ENCODE measurements at regions not wholly inside any gene's neighbourhood (a gene's known extent, or its start where the extent isn't known, plus 50 kb on each side); places are given as distances from the start of the nearest gene placed in this dataset.
A peak's percentile ranks its signal among the peaks of the same experiment; 100 is the strongest.

DNA sequence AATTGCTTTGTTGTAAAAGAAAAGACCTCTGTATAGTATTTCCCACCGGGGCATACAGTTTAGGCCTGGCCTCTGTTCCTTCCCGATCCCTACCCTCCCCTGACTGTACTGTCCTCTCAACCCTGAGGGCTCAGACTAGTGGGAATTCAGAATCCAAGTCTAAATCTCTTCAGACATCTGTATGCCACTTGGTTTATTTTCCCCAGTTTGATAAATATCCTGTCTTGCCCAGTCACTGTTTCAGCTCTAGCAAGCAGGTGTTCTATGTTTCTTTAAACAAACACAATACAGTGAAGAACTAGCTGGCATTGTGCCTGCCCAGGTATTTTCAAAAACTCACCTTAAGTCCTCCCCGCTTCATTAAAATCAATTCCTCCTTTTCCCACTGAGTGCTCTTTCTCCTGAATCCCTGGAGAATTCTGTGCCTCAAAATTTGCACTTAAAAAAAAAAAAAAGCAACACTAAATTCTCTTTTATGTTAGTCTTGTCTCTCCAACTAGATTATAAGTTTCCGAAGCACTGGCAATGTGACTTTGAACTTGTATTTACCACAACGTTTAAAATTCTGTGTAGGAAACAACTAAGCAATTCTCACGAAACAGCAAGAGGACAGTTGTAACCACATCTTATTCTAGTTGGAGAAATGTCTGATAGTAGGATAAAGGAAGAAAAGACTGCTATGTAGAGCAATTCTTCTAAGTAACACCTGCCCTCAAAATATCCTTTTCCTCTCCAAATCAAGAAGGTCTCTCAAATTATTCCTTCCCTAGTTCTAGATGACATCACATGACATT, 112.0 kb upstream of the CARMIL1 start:
- TF ChIP-seq, protein P1, sequence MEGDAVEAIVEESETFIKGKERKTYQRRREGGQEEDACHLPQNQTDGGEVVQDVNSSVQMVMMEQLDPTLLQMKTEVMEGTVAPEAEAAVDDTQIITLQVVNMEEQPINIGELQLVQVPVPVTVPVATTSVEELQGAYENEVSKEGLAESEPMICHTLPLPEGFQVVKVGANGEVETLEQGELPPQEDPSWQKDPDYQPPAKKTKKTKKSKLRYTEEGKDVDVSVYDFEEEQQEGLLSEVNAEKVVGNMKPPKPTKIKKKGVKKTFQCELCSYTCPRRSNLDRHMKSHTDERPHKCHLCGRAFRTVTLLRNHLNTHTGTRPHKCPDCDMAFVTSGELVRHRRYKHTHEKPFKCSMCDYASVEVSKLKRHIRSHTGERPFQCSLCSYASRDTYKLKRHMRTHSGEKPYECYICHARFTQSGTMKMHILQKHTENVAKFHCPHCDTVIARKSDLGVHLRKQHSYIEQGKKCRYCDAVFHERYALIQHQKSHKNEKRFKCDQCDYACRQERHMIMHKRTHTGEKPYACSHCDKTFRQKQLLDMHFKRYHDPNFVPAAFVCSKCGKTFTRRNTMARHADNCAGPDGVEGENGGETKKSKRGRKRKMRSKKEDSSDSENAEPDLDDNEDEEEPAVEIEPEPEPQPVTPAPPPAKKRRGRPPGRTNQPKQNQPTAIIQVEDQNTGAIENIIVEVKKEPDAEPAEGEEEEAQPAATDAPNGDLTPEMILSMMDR (conservative IDR thresholded peaks at IDR 0.05; ENCODE audit: low read length): no peak
- no peak overlapping the region for H3K4me3 ChIP-seq (ENCODE audit: low read length)
- DNase-seq (ENCODE audit: low read depth): no peak

DNA sequence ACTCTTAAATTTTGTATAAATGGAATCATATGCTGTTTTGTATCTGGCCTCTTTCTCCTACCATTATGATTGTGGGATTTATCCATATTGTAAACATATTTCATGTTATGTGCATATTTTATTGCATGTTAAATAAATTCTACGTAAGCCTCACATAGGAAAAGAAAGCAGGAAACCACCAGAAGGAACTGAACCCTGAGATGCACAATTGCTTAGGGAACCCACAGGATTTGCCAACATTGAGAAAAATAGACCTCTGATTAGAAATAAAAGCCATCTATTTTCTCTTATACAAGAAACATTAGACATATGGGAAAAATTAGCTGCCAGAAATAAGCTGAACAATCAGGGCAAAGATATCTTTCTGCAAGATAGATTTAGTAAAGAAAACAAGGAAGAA, 111.2 kb upstream of the CARMIL1 start:
- no peak overlapping the region for H3K4me3 ChIP-seq (ENCODE audit: low read length)
- TF ChIP-seq, protein P1 (conservative IDR thresholded peaks at IDR 0.05; ENCODE audit: low read length): no peak
- no peak for DNase-seq (ENCODE audit: low read depth)

- TF ChIP-seq, protein P1 (conservative IDR thresholded peaks at IDR 0.05; ENCODE audit: low read length): no peak
- no peak overlapping the region for H3K4me3 ChIP-seq (ENCODE audit: low read length)
- no peak for DNase-seq (ENCODE audit: low read depth)
Observed at GRCh38 chr6:25168637-25169036, 110.5 kb upstream of the CARMIL1 start.

DNA sequence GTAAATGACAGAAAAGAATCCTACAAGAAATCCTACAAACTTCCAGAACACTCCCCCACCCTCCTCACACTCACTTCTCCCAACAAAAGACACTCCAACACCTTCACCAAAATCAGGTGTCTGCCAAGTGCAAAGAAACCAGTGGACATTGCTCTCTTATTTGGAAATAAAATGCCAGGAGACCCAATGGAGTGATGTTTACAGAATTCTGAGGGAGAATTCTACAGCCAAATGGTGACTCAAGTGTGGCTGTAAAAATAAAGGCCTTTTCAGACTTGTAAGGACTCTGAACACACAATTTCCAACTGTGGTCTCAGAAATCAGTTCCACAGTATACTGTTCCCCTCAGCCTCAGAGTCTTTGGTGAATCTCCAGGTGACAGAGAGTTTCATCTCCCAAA, 109.6 kb upstream of the CARMIL1 start:
- no peak overlapping the region for H3K4me3 ChIP-seq (ENCODE audit: low read length)
- DNase-seq (ENCODE audit: low read depth): peak; percentile 37
- TF ChIP-seq, protein P1 (conservative IDR thresholded peaks at IDR 0.05; ENCODE audit: low read length): no peak

- no peak overlapping the region for H3K4me3 ChIP-seq (ENCODE audit: low read length)
- TF ChIP-seq, protein P1 (conservative IDR thresholded peaks at IDR 0.05; ENCODE audit: low read length): no peak
- no peak for DNase-seq (ENCODE audit: low read depth)
Observed at GRCh38 chr6:25169961-25170360, 109.2 kb upstream of the CARMIL1 start.

- TF ChIP-seq, protein P1 (conservative IDR thresholded peaks at IDR 0.05; ENCODE audit: low read length): no peak
- DNase-seq (ENCODE audit: low read depth): no peak
- H3K4me3 ChIP-seq (ENCODE audit: low read length): no peak overlapping the region
Observed at GRCh38 chr6:25170640-25171039, 108.5 kb upstream of the CARMIL1 start.

DNA sequence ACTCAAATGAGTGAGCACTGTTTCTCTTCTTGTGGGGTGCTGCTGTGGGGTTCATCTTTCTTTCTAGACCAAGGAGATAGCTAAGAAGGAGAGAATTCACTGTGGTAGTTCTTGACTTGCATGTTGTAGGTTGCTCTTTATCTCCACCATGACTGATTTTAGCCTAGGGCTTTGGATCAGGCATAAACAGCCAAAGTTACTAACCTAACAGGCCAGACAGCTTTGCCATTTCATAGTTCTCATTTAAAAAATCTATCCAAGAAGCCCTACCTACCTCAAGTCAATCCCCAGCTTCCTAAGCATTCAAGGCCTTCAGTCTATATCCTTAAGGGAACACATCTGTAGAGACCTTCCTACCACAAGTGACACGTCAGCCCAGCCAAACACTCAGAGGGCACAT, 107.9 kb upstream of the CARMIL1 start:
- DNase-seq (ENCODE audit: low read depth): no peak
- no peak overlapping the region for H3K4me3 ChIP-seq (ENCODE audit: low read length)
- TF ChIP-seq, protein P1 (conservative IDR thresholded peaks at IDR 0.05; ENCODE audit: low read length): no peak

Measured in AG10803 (cell line).